Peyer's patch (tissue), 4 donors: ENCODE measurements at regions not wholly inside any gene's neighbourhood (a gene's known extent, or its start where the extent isn't known, plus 50 kb on each side); places are given as distances from the start of the nearest gene placed in this dataset.

Experiments
- DNase-seq, 3 donors: peaks; one replicate each; pipeline ENCODE4 v3.0.0-alpha.2; 2017 to 2019
- H3K27ac ChIP-seq, 4 donors: fragments of 200-600 bp; sonication (generic); one replicate each; pipeline ENCODE4 v1.5.1; 2016 to 2019
- H3K27me3 ChIP-seq, 2 donors: fragments of 200-600 bp; sonication (generic); one replicate each; pipeline ENCODE4 v1.5.1; 2019
- H3K36me3 ChIP-seq, 3 donors: fragments of 200-600 bp; sonication (generic); one replicate each; pipeline ENCODE4 v1.5.1; 2016 to 2019
- H3K4me1 ChIP-seq, 4 donors: fragments of 200-600 bp; sonication (generic); one replicate each; pipeline ENCODE4 v1.5.1; 2016 to 2019
- H3K4me3 ChIP-seq, 4 donors: fragments of 200-600 bp; sonication (generic); 1 replicate in 3 of 4; 2 replicates in 1 of 4; pipeline ENCODE4 v1.5.1; 2016 to 2019; ENCODE audit warnings: mild to moderate bottlenecking in 1 of 4
- H3K9me3 ChIP-seq, 4 donors: fragments of 200-600 bp; sonication (generic); one replicate each; pipeline ENCODE4 v1.5.1; 2016 to 2019; ENCODE audit warnings: mild to moderate bottlenecking in 1 of 4
- CTCF ChIP-seq, 6 experiments: fragments of 450-650 bp in 4 of 6; fragments of 200-600 bp in 2 of 6; sonication (generic) in 1 of 6; IDR thresholded peaks; one replicate each; pipeline ENCODE4 v1.5.1; 2017 to 2019; ENCODE audit warnings: antibody characterized with exemption in 6 of 6, mild to moderate bottlenecking in 3 of 6, moderate library complexity in 1 of 6
- POLR2A ChIP-seq, 2 donors: fragments of 450-650 bp; IDR thresholded peaks; one replicate each; pipeline ENCODE4 v1.5.1; 2017; ENCODE audit warnings: antibody characterized with exemption in 2 of 2, mild to moderate bottlenecking in 2 of 2, moderate library complexity in 2 of 2

DNA sequence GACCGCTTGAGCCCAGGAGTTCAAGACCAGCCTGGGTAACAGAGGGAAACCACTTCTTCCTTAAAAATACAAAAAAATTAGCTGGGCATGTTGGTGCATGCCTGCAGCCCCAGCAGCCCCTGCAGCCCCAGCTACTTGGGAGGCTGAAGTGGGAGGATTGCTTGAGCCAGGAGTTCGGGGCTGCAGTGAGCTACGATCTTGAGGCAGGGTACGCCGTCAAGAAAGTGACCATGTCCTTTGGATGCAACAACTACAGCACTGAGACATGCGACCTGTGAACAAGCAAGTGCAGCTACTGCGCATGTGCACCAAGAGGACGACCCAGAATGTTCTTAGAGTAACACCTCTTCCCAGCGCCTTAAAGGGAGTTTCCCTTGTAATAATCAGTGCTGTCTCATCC, 66.6 kb upstream of the ZNF479 start:
- Histone ChIP-seq H3K9me3 (peaks cover 0 to 6% (median 2%) of the 10 kb centered on the region in 4 donors), H3K27me3 (no peaks in the 10 kb centered on the region)
- no peak for DNase-seq

DNA sequence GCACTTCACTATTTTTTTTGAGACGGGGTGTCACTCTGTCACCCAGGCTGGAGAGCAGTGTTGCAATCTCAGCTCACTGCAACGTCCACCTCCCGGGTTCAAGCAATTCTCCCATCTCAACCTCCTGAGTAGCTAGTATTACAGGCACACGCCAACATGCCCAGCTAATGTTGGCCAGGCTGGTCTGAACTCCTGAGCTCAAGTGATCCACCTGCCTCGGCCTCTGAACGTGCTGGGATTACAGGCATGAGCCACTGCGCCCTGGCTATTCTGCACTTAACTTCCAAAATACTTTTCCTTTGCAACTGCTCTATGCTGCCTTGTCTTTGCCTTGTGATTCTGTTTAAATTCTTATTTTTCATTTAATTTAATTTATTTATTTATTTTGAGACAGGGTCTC, 67.0 kb upstream of the ZNF479 start:
- Histone ChIP-seq H3K4me1 (no peaks in the 10 kb centered on the region), H3K9me3 (peaks cover 0 to 6% (median 3%) of the 10 kb centered on the region in 4 donors), H3K4me3 (no peak overlapping the region), H3K27me3 (no peaks in the 10 kb centered on the region), H3K27ac (no peak overlapping the region), H3K36me3 (no peaks in the 10 kb centered on the region)
- no peak for TF ChIP-seq CTCF (IDR thresholded peaks at IDR 0.05)
- TF ChIP-seq POLR2A (IDR thresholded peaks at IDR 0.05), result no peak
- DNase-seq, result peak in 1 of 3 donors; percentile 14

More for the DNA sequence above, 66.6 kb upstream of the ZNF479 start:
- no peak overlapping the region for H3K4me3 ChIP-seq
- no peak overlapping the region for H3K27ac ChIP-seq
- no peaks in the 10 kb centered on the region for H3K4me1 ChIP-seq
- no peaks in the 10 kb centered on the region for H3K36me3 ChIP-seq
- no peak for TF ChIP-seq CTCF (IDR thresholded peaks at IDR 0.05)
- no peak for TF ChIP-seq POLR2A (IDR thresholded peaks at IDR 0.05)

- Histone ChIP-seq H3K4me3 (no peak overlapping the region), H3K4me1 (no peaks in the 10 kb centered on the region), H3K27ac (no peak overlapping the region), H3K9me3 (peaks cover 0 to 11% (median 3%) of the 10 kb centered on the region in 4 donors), H3K27me3 (no peaks in the 10 kb centered on the region), H3K36me3 (no peaks in the 10 kb centered on the region)
- no peak for TF ChIP-seq POLR2A (IDR thresholded peaks at IDR 0.05)
- TF ChIP-seq CTCF (IDR thresholded peaks at IDR 0.05), result no peak
- peak in 1 of 3 donors; percentile 27 for DNase-seq
Measured at GRCh38 chr7:57201021-57201894, 69.0 kb upstream of the ZNF479 start.

- Histone ChIP-seq H3K36me3 (no peaks in the 10 kb centered on the region), H3K4me1 (no peaks in the 10 kb centered on the region), H3K4me3 (no peak overlapping the region), H3K27me3 (no peaks in the 10 kb centered on the region), H3K9me3 (peaks cover 0 to 11% (median 3%) of the 10 kb centered on the region in 4 donors), H3K27ac (no peak overlapping the region)
- no peak for DNase-seq
- TF ChIP-seq CTCF (IDR thresholded peaks at IDR 0.05) (no peak), POLR2A (IDR thresholded peaks at IDR 0.05) (no peak)
Measured at GRCh38 chr7:57201895-57202210, 69.6 kb upstream of the ZNF479 start.

GRCh38 chr7:57202274-57202673, 70.0 kb upstream of the ZNF479 start:
- no peaks in the 10 kb centered on the region for H3K27me3 ChIP-seq
- no peak overlapping the region for H3K4me3 ChIP-seq
- H3K36me3 ChIP-seq, result no peaks in the 10 kb centered on the region
- DNase-seq, result peak in 1 of 3 donors; percentile 11
- H3K9me3 ChIP-seq, result peaks cover 0 to 11% (median 3%) of the 10 kb centered on the region in 4 donors
- no peak overlapping the region for H3K27ac ChIP-seq
- TF ChIP-seq POLR2A (IDR thresholded peaks at IDR 0.05) (no peak), CTCF (IDR thresholded peaks at IDR 0.05) (no peak)
- H3K4me1 ChIP-seq, result no peaks in the 10 kb centered on the region
